WI38 (cell line): ENCODE measurements at regions not wholly inside any gene's neighbourhood (a gene's known extent, or its start where the extent isn't known, plus 50 kb on each side); places are given as distances from the start of the nearest gene placed in this dataset.
"Not testable (repeated sequence)": the region's sequence is repeated elsewhere in the genome, so short reads cannot be mapped to it uniquely, and the experiment has no call there.

ENCODE experiments used
- H3K4me3 ChIP-seq: 2 replicates; pipeline ENCODE4 v1.5.1; 2011; ENCODE audit warnings: low read depth, mild to moderate bottlenecking, control low read depth, low read length
- TF ChIP-seq, protein P1 (sequence below): IDR thresholded peaks from 2 replicates; pipeline ENCODE4 v1.5.1; 2012; ENCODE audit warnings: low read depth, mild to moderate bottlenecking, control low read depth, low read length

DNA sequence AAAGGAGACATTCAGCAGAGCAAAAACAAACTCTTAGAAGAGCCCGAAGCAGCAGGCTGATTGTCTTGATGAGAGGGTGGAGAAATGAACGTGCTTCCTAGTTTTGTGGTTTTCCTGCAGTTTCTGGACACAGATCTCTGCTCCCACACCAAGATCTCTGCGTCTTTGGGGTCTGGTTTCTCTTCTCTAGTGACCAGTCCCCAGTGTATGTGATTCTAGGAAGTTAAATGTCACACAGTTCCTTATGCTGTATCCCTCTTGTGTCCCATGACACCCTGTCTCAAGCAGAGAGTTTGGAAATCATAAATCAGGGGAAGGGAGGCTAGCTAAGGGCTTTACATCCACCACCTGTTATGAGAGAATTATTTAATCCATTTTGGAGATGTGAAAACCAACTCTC, 55.4 kb upstream of the KLF14 start:
- TF ChIP-seq, protein P1, sequence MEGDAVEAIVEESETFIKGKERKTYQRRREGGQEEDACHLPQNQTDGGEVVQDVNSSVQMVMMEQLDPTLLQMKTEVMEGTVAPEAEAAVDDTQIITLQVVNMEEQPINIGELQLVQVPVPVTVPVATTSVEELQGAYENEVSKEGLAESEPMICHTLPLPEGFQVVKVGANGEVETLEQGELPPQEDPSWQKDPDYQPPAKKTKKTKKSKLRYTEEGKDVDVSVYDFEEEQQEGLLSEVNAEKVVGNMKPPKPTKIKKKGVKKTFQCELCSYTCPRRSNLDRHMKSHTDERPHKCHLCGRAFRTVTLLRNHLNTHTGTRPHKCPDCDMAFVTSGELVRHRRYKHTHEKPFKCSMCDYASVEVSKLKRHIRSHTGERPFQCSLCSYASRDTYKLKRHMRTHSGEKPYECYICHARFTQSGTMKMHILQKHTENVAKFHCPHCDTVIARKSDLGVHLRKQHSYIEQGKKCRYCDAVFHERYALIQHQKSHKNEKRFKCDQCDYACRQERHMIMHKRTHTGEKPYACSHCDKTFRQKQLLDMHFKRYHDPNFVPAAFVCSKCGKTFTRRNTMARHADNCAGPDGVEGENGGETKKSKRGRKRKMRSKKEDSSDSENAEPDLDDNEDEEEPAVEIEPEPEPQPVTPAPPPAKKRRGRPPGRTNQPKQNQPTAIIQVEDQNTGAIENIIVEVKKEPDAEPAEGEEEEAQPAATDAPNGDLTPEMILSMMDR, result no peak
- no peak overlapping the region for H3K4me3 ChIP-seq

GRCh38 chr7:130791746-130792145, 57.7 kb upstream of the KLF14 start:
- H3K4me3 ChIP-seq, result no peak overlapping the region
- TF ChIP-seq, protein P1, result no peak

DNA sequence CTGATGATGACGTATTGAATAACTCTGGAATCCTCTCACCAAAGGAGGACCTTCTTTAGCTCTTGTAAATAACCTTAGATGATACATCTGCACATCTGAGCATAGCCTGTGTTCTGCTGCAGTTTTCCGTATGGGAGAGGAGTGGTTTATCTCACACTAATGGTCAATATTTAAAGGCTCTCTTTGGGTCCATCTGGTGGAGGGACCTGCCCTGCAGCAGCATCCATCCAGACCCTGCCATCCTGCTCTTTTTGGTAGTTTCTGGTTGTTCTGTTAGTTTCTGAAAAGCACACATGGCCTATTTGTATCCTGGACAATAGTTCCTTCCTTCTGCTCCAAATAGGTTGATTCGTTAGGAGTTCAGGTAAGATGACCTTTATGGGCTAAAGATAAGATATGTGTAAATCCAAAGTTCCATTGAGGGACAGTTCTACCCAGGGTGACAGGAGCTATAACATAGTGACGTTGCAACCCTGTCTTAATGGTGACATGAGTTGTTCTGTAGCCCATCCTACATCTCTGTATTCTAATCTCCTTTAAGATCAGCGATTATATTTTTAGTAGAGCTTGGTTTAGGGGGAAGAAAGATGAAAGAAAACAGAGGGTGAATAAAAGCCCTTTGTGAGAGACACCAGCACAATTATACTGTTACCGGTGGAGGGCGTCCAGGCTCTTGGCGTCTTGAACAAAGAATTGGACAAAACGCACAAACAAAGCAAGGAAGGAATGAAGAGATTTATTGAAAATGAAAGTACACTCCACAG, 60.0 kb upstream of the KLF14 start:
- H3K4me3 ChIP-seq, result peak overlapping the region; percentile 38

DNA sequence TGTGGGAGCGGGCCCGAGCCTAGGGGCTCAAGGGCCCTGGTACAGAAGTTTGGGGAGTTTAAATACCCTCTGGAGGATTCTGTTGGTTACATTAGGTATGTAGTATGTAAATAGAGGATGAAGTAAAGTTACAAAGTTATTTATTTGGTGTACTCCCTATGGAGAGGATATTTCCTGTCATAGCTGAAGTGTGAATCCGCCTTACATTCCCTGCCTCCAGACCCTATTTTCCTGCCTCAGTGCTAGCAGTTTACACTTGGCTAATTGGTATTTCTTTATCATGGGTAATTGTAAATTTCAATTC, 60.6 kb upstream of the KLF14 start:
- H3K4me3 ChIP-seq, result peak overlapping the region; percentile 38

More for the DNA sequence above, 60.0 kb upstream of the KLF14 start:
- TF ChIP-seq, protein P1, result no peak

DNA sequence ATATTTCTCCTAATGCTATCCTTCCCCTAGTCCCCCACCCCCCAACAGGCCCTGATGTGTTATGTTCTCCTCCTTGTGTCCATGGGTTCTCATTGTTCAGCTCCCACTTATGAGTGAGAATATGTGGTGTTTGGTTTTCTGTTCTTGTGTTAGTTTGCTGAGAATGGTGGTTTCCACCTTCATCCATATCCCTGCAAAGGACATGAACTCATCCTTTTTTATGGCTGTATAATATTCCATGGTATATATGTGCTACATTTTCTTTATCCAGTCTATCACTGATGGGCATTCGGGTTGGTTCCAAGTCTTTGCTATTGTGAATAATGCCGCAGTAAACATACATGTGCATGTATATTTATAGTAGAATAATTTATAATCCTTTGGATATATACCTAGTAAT, 62.4 kb upstream of the KLF14 start:
- not testable (repeated sequence) for H3K4me3 ChIP-seq

More for the DNA sequence above, 60.6 kb upstream of the KLF14 start:
- TF ChIP-seq, protein P1, result no peak

GRCh38 chr7:130803127-130803526, 69.1 kb upstream of the KLF14 start:
- TF ChIP-seq, protein P1, result no peak
- H3K4me3 ChIP-seq, result no peak overlapping the region

DNA sequence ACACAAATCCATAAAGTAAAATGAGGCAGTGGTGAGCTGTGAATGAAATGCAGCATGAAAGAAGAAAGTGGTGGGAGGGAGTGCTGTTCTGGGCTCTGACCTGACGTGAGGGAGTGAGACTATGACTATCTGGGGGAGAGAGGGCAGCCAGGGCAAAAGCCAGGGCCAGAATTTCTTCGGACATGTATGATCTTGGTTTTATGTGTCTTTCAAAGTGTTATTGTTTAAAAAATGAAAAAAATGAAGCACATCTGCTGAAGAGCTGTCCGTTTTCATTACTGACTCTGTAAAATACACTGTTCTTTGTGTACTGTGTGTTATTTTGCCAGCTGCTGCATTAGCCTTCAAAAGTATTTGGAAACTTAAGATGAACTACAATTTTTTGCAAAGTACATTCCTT, 70.2 kb upstream of the KLF14 start:
- no peak overlapping the region for H3K4me3 ChIP-seq
- TF ChIP-seq, protein P1, result no peak

GRCh38 chr7:130812819-130813218, 78.8 kb upstream of the KLF14 start:
- not testable (repeated sequence) for H3K4me3 ChIP-seq
